C1 segment of cervical spinal cord (tissue), 14 donors: ENCODE measurements at regions not wholly inside any gene's neighbourhood (a gene's known extent, or its start where the extent isn't known, plus 50 kb on each side); places are given as distances from the start of the nearest gene placed in this dataset.

Experiments
- DNase-seq, 14 donors: peaks; one replicate each; lab custom pipeline; 2025; lab: John Stamatoyannopoulos, UW

DNA sequence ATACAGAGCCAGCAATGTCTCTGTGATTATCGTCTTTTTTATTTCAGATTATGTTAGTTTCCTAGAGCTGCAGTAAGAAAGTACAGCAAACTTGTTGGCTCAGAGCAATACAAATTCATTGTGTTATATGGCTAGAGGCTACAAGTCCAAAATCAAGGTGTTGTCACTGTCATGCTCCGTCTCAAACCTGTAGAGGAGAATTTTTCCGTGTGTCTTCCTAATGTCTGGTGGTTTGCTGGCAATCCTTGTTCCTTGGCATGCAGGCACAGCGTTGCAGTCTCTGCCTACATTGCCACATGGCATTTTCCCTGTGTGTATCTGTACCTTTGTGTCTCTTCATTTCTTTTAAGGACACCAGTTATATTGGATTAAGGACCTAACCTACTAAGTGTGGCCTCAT lies 244.4 kb downstream of the LRRIQ3 start:
- peak in 2 of 14 donors; percentile 2 to 87 for DNase-seq

GRCh38 chr1:73953186-73953585 lies 244.8 kb downstream of the LRRIQ3 start:
- peak in 2 of 14 donors; percentile 0 to 70 for DNase-seq

DNA sequence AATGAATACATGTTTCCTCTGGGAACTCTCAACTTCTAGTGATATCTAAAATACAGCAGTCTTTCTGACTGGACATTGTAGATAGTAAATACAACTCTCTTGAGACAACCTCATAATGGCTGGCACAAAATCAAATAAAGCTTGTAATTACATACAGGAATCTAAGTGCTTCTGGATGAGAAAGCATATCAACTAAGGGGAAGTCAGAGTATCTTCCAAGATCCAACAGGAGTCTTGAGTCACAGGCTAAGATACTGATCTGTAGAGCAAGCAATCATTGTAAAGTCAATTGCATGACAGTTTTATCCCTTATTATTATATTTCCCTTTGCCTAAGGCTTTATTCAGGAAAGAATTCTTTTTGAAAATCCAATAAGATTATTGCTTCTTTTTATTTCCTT lies 249.9 kb downstream of the LRRIQ3 start:
- DNase-seq = no peak

DNA sequence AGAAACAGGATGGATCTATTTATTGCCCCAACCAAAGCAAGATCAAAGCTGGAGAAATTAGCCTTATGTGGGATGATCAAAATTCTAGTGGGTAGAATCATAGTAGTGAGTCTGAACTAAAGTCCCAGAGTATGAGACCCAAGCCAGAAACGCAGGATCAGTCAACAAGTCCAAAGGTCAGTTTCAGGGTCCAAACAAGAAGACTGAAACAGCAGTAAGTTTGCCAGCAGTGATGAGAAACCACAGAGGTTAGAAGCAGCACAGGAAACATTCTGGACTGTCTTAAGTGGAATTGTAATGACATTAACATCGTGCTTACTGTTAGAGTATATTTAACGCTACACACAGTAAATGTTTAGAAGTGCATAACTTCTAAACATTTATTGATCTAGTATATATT lies 251.0 kb downstream of the LRRIQ3 start:
- DNase-seq = no peak

- no peak for DNase-seq
Observed at GRCh38 chr1:73943270-73943669, 254.7 kb downstream of the LRRIQ3 start.

DNA sequence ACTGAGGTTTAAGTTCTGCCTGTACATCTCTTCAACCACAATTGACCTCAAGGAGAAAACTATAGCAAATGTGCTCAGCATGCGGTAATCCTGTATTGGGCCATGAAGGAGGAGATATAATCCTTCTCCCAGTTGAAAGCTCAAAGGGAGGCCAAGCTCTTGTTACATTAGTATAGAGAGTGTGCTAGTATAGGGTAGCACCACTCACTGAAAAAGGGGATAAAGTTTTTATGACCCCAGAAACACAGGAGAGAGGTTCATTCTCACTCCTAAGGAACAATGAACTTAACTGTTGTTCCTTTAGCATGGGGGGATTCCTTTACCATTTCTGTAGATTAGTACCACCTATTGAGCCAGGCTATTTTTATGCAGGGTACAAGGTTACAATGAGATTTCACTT lies 267.7 kb downstream of the LRRIQ3 start:
- DNase-seq = no peak

- peak in 3 of 14 donors; percentile 0 to 87 (median 1) for DNase-seq
Observed at GRCh38 chr1:73914951-73915350, 283.0 kb downstream of the LRRIQ3 start.

DNA sequence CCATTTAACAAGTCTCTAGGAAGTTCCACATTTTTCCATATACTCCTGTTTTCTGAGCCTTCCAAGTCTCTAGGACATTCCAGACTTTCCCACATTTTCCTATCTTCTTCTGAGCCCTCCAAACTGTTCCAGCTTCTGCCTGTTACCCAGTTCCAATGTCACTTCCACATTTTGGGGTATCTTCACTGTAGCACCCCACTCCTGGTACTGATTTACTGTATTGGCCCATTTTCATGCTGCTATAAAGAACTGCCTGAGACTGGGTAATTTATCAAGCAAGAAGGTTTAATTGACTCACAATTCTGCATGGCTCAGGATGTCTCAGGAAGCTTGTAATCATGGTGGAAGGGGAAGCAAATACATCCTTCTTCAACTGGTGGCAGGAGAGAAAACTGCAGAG lies 285.0 kb downstream of the LRRIQ3 start:
- no peak for DNase-seq

DNA sequence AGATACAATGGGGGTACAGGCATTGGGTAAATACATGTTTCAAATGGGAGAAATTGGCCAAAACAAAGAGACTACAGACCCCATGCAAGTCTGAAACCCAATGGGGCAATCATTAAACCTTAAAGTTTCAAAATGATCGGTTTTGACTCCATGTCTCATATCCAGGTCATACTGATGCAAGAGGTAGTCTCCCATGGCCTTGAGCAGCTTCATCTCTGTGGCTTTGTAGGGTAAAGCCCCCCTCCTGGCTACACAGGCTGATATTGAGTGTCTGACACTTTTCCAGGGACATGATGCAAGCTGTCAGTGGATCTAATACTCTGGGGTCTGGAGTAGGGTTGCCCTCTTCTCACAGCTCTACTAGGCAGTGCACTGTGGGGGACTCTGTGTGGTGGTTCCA lies 286.1 kb downstream of the LRRIQ3 start:
- DNase-seq = no peak

GRCh38 chr1:73910466-73910865 lies 287.5 kb downstream of the LRRIQ3 start:
- no peak for DNase-seq

GRCh38 chr1:73910062-73910461 lies 287.9 kb downstream of the LRRIQ3 start:
- no peak for DNase-seq

- no peak for DNase-seq
Observed at GRCh38 chr1:73909043-73909562, 288.9 kb downstream of the LRRIQ3 start.

- no peak for DNase-seq
Observed at GRCh38 chr1:73907051-73907450, 290.9 kb downstream of the LRRIQ3 start.

DNA sequence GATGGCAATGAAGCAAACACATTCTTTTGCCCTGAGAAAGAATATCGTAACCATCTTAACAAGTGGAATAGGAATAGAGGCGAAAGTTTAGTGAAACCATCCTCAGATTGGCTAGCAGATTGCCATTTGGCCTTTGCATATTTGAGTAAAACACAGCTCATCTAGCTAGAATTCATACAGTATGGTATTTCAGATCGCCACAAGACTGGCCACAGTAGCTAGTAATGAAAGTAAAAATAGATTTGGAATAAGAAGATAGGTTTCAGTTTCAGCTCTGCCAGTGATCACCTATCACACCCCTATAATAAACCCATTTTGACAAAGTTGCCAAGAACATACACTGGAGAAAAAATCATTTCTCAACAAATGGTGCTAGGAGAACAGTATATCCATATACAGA lies 294.9 kb downstream of the LRRIQ3 start:
- no peak for DNase-seq

GRCh38 chr1:73901738-73902137 lies 296.2 kb downstream of the LRRIQ3 start:
- no peak for DNase-seq

- DNase-seq = no peak
Observed at GRCh38 chr1:73899311-73899710, 298.7 kb downstream of the LRRIQ3 start.

DNA sequence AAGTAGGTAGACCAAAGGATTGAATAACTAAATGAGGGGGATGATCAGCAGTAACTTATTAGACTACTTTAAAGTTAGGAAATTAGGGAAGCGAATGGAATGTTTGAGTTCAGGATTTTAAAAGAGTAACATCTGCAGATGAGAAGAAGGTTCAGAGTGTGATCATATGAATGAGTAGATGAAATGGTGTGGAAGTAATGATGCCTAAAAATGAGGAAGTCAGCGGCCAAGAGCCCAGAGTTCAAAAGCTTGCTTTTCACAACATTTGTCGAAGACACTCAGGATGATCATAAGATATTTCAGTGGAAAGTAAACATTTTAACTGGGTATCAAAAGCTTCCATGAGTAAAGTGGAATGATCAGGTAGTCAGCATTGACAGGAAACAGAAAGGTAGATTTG lies 299.4 kb downstream of the LRRIQ3 start:
- DNase-seq = no peak

- DNase-seq = peak in 2 of 14 donors; percentile 10 to 97
Observed at GRCh38 chr1:73887412-73887811, 310.6 kb downstream of the LRRIQ3 start.

DNA sequence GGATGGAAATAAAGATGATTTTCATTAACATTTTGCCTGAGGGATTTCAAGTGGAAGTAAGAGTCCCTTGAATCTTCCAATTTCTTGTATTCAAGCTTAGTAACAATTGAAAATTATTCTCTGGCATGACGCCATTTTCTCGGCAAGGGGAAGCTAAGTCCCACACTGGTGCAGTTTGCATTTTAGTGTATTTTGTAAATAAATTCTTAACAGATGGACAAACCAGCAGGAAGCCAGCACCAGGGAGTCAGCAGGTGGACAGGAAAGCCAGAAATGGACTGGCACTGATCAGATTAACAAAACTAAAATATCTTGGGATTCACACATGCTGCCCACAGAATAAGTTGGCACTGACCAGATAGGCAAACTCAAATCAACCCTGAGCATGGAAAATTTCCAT lies 311.3 kb downstream of the LRRIQ3 start:
- DNase-seq = peak in 3 of 14 donors; percentile 14 to 99 (median 25)

- DNase-seq = no peak
Observed at GRCh38 chr1:73874806-73875205, 323.2 kb downstream of the LRRIQ3 start.

DNA sequence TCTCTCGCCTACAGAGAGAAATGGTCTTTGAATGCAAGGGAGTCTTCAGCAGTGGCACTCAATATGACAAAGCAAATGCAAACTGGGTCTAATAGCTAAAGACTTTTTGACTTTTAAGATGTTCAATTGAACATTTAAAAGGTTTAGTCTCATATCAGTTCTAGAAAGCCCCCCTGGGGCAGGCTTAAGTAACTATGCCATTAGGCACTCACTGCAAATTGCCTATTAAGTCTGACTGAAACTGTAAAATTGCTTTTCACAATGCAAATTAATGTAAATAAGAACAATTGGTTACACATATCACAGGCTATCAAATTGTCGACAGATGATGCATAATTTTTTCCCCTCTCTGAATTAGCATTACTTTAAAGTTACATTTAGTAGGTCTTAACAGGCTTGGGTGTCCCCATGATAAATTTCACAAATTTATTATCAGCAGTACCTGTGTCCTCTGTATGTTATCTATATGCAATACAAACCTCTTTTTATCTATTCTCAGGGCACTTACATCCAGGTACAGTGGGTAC lies 329.1 kb downstream of the LRRIQ3 start:
- DNase-seq = no peak

- DNase-seq = no peak
Observed at GRCh38 chr1:73862355-73862754, 335.6 kb downstream of the LRRIQ3 start.

- DNase-seq = peak in 1 of 14 donors; percentile 40
Observed at GRCh38 chr1:73860421-73860950, 337.5 kb downstream of the LRRIQ3 start.

DNA sequence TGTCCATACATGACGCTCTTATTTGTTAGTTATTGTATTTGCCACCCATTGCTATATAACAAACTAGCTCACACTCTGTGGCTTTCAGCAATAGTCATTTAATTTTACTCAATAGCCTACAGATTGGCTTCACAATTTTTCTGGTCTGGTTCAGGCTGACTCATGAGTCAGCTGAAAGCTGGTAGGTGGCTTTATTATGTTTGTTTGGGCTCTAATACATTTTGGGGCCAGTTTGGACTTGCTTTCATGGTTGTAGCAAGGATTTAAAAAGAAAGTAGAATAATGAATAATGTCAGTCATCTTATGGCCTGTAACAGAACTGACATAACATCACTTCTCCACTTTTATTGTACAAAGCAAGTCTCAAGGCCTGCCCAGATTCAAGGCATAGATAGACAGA lies 338.7 kb downstream of the LRRIQ3 start:
- no peak for DNase-seq
